WERI-Rb-1 (cell line): ENCODE measurements at regions not wholly inside any gene's neighbourhood (a gene's known extent, or its start where the extent isn't known, plus 50 kb on each side); places are given as distances from the start of the nearest gene placed in this dataset.

Source experiments
- DNase-seq: peaks from one replicate; pipeline ENCODE4 v3.0.0-alpha.2; 2020
- H3K27ac ChIP-seq: fragments of 250-450 bp; sonication (Bioruptor Pico); 2 replicates; pipeline ENCODE4 v1.5.1; 2020; ENCODE audit warnings: mild to moderate bottlenecking, moderate library complexity
- H3K27me3 ChIP-seq: fragments of 250-450 bp; sonication (Bioruptor Pico); 2 replicates; pipeline ENCODE4 v1.5.1; 2021; ENCODE audit warnings: mild to moderate bottlenecking, low read depth, moderate library complexity; ENCODE audit not compliant: insufficient read depth, severe bottlenecking
- H3K36me3 ChIP-seq: fragments of 250-450 bp; sonication (Bioruptor Pico); 2 replicates; pipeline ENCODE4 v1.5.1; 2020; ENCODE audit warnings: mild to moderate bottlenecking, moderate library complexity
- H3K4me3 ChIP-seq: 2 replicates; pipeline ENCODE4 v1.5.1; 2011; ENCODE audit warnings: low read depth, mild to moderate bottlenecking, control low read depth, low read length
- H3K9me3 ChIP-seq: fragments of 250-450 bp; sonication (Bioruptor Pico); 2 replicates; pipeline ENCODE4 v1.5.1; 2021; ENCODE audit warnings: mild to moderate bottlenecking, moderate library complexity; ENCODE audit not compliant: severe bottlenecking
- CTCF ChIP-seq: IDR thresholded peaks from 2 replicates; pipeline ENCODE4 v1.5.1; 2011; ENCODE audit warnings: low read depth, mild to moderate bottlenecking, control low read depth, inconsistent platforms, low read length

- Histone ChIP-seq H3K9me3 (peaks cover 6% of the 10 kb centered on the region), H3K36me3 (no peaks in the 10 kb centered on the region), H3K27ac (no peak overlapping the region), H3K4me3 (no peak overlapping the region), H3K27me3 (no peaks in the 10 kb centered on the region)
- TF ChIP-seq CTCF = no peak
- no peak for DNase-seq
Measured at GRCh38 chr2:239845968-239846367, 179.2 kb downstream of the NDUFA10 start.

- Histone ChIP-seq H3K4me3 (no peak overlapping the region), H3K27me3 (no peaks in the 10 kb centered on the region), H3K27ac (no peak overlapping the region), H3K36me3 (no peaks in the 10 kb centered on the region), H3K9me3 (no peaks in the 10 kb centered on the region)
- TF ChIP-seq CTCF = no peak
- DNase-seq = no peak
Measured at GRCh38 chr2:239839306-239839705, 185.8 kb downstream of the NDUFA10 start.

GRCh38 chr2:239836021-239836765, 188.9 kb downstream of the NDUFA10 start:
- no peak overlapping the region for H3K27ac ChIP-seq
- no peaks in the 10 kb centered on the region for H3K36me3 ChIP-seq
- H3K9me3 ChIP-seq = no peaks in the 10 kb centered on the region
- no peaks in the 10 kb centered on the region for H3K27me3 ChIP-seq
- DNase-seq = no peak
- H3K4me3 ChIP-seq = no peak overlapping the region
- TF ChIP-seq CTCF = no peak

- no peak overlapping the region for H3K4me3 ChIP-seq
- no peak overlapping the region for H3K27ac ChIP-seq
- H3K9me3 ChIP-seq = no peaks in the 10 kb centered on the region
- no peak for TF ChIP-seq CTCF
- H3K36me3 ChIP-seq = no peaks in the 10 kb centered on the region
- no peaks in the 10 kb centered on the region for H3K27me3 ChIP-seq
- DNase-seq = no peak
Measured at GRCh38 chr2:239835056-239835455, 190.1 kb downstream of the NDUFA10 start.

GRCh38 chr2:239834143-239834542, 191.0 kb downstream of the NDUFA10 start:
- no peak for TF ChIP-seq CTCF
- H3K9me3 ChIP-seq = no peaks in the 10 kb centered on the region
- DNase-seq = no peak

More at GRCh38 chr2:239834143-239834542, 191.0 kb downstream of the NDUFA10 start:
- no peaks in the 10 kb centered on the region for H3K36me3 ChIP-seq
- H3K27me3 ChIP-seq = no peaks in the 10 kb centered on the region
- H3K4me3 ChIP-seq = no peak overlapping the region
- H3K27ac ChIP-seq = no peak overlapping the region
